Suprapubic skin (tissue), 3 donors: ENCODE measurements at regions not wholly inside any gene's neighbourhood (a gene's known extent, or its start where the extent isn't known, plus 50 kb on each side); places are given as distances from the start of the nearest gene placed in this dataset.

Source experiments
- CTCF ChIP-seq, 2 donors: fragments of 200-600 bp in 1 of 2; fragments of 450-650 bp in 1 of 2; sonication (generic) in 1 of 2; IDR thresholded peaks; one replicate each; pipeline ENCODE4 v1.5.1; 2016 to 2019; ENCODE audit warnings: antibody characterized with exemption in 2 of 2, mild to moderate bottlenecking in 1 of 2, moderate library complexity in 1 of 2
- EP300 ChIP-seq: sonication (generic); formaldehyde crosslinking; IDR thresholded peaks from one replicate; pipeline ENCODE4 v1.6.1; 2017; ENCODE audit warnings: antibody characterized with exemption

DNA sequence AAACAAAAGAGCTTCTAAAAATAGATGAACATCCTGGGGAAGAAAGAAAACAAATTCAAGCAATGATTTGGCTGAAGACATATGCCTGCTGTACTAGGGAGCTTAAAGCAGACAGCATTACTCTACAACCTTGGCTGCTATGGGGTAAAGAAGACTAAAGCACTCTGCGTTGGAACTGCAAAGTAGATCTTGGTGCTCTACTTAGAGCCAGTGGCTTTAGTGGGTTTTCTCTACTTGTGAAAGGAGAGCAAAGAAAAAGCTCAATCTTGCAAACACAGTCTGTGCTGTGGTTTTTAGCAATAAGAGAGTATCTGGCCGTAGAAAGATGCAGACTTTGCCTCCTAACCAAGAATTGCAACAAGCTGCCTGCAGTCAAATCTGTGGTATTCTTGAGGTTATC is 334.7 kb upstream of the NDST3 start:
- TF ChIP-seq CTCF (IDR thresholded peaks at IDR 0.05) (no peak), EP300 (no peak)
